MCF 10A (cell line): ENCODE measurements at regions not wholly inside any gene's neighbourhood (a gene's known extent, or its start where the extent isn't known, plus 50 kb on each side); places are given as distances from the start of the nearest gene placed in this dataset.

Source experiments
- BruUV-seq: library from RNA; stranded (reverse); fragments of 400-500 nt; replicated peaks from 2 replicates; lab custom pipeline; 2021; lab: Mats Ljungman, UMichigan
- CTCF ChIA-PET: fragments of 300-600 bp; sonication (Branson Sonifier 250); formaldehyde crosslinking; extraction: SDS; loops from one replicate; lab custom pipeline; 2021; ENCODE audit warnings: antibody characterized with exemption, inconsistent platforms; lab: Yijun Ruan, JAX
- POLR2A ChIA-PET: fragments of 300-600, 350-650 bp; sonication (Branson Sonifier 250); formaldehyde crosslinking; extraction: SDS; loops from one replicate; lab custom pipeline; 2020; ENCODE audit warnings: antibody characterized with exemption, inconsistent platforms; lab: Yijun Ruan, JAX
- DNase-seq: peaks from one replicate; pipeline ENCODE4 v3.0.0-alpha.2; 2018; ENCODE audit not compliant: unreplicated experiment
- H3K27ac Mint-ChIP-seq: one replicate; pipeline ENCODE4 v1.8.0; 2022; ENCODE audit warnings: mild to moderate bottlenecking, low read depth, mixed read lengths; ENCODE audit not compliant: unreplicated experiment
- H3K27me3 Mint-ChIP-seq: one replicate; pipeline ENCODE4 v1.8.0; 2022; ENCODE audit warnings: mixed read lengths; ENCODE audit not compliant: insufficient read depth, unreplicated experiment
- H3K36me3 Mint-ChIP-seq: one replicate; pipeline ENCODE4 v1.8.0; 2022; ENCODE audit warnings: mild to moderate bottlenecking, moderate library complexity, mixed read lengths; ENCODE audit not compliant: insufficient read depth, unreplicated experiment
- H3K4me1 Mint-ChIP-seq: one replicate; pipeline ENCODE4 v1.8.0; 2022; ENCODE audit warnings: mixed read lengths; ENCODE audit not compliant: insufficient read depth, unreplicated experiment
- H3K4me3 Mint-ChIP-seq: one replicate; pipeline ENCODE4 v1.8.0; 2022; ENCODE audit warnings: mild to moderate bottlenecking, moderate library complexity, mixed read lengths; ENCODE audit not compliant: unreplicated experiment
- H3K9me3 Mint-ChIP-seq: one replicate; pipeline ENCODE4 v1.8.0; 2022; ENCODE audit warnings: mixed read lengths; ENCODE audit not compliant: unreplicated experiment
- intact Hi-C: fragments of 100-400 bp; cut with micrococcal nuclease; formaldehyde crosslinking; loops from 2 replicates; pipeline ENCODE4 v1.14.1; 2022
- TF ChIP-seq, protein P1 (sequence below): fragments of 200-600 bp; IDR thresholded peaks from one replicate; pipeline ENCODE4 v1.8.0; 2022; ENCODE audit warnings: antibody characterized with exemption, mild to moderate bottlenecking; ENCODE audit not compliant: unreplicated experiment

- BruUV-seq = no TSS peak
- CTCF ChIA-PET = no interaction called here
- no peak overlapping the region for H3K4me3 Mint-ChIP-seq
- intact Hi-C loops = no loop called here
- H3K9me3 Mint-ChIP-seq = peaks cover 30% of the 10 kb centered on the region
- H3K4me1 Mint-ChIP-seq = no peaks in the 10 kb centered on the region
- no peaks in the 10 kb centered on the region for H3K27me3 Mint-ChIP-seq
- POLR2A ChIA-PET = no interaction called here
- no peak for DNase-seq
- TF ChIP-seq, protein P1, sequence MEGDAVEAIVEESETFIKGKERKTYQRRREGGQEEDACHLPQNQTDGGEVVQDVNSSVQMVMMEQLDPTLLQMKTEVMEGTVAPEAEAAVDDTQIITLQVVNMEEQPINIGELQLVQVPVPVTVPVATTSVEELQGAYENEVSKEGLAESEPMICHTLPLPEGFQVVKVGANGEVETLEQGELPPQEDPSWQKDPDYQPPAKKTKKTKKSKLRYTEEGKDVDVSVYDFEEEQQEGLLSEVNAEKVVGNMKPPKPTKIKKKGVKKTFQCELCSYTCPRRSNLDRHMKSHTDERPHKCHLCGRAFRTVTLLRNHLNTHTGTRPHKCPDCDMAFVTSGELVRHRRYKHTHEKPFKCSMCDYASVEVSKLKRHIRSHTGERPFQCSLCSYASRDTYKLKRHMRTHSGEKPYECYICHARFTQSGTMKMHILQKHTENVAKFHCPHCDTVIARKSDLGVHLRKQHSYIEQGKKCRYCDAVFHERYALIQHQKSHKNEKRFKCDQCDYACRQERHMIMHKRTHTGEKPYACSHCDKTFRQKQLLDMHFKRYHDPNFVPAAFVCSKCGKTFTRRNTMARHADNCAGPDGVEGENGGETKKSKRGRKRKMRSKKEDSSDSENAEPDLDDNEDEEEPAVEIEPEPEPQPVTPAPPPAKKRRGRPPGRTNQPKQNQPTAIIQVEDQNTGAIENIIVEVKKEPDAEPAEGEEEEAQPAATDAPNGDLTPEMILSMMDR = no peak
- H3K27ac Mint-ChIP-seq = no peak overlapping the region
- H3K36me3 Mint-ChIP-seq = no peaks in the 10 kb centered on the region
These were observed 418.2 kb downstream of the TUSC1 start for GRCh38 chr9:25260046-25260445.

- POLR2A ChIA-PET = no interaction called here
- intact Hi-C loops = no loop called here
- DNase-seq = no peak
- Mint-ChIP-seq H3K4me1 (no peaks in the 10 kb centered on the region), H3K36me3 (no peaks in the 10 kb centered on the region), H3K9me3 (peaks cover 4% of the 10 kb centered on the region), H3K27ac (no peak overlapping the region), H3K27me3 (no peaks in the 10 kb centered on the region), H3K4me3 (no peak overlapping the region)
- TF ChIP-seq, protein P1 = no peak
- CTCF ChIA-PET = interaction anchor here (0.6 kb wide), 1 partner anchor 97 kb away, joined by 3 read pairs; no protein-coding TSS in a partner anchor
- no TSS peak for BruUV-seq
These were observed 423.0 kb downstream of the TUSC1 start for GRCh38 chr9:25255216-25255615.

GRCh38 chr9:25254051-25254450, 424.2 kb downstream of the TUSC1 start:
- ChIA-PET POLR2A (no interaction called here), CTCF (no interaction called here)
- no peak for DNase-seq
- intact Hi-C loops = no loop called here
- Mint-ChIP-seq H3K4me1 (no peaks in the 10 kb centered on the region), H3K36me3 (no peaks in the 10 kb centered on the region), H3K4me3 (no peak overlapping the region), H3K9me3 (peaks cover 13% of the 10 kb centered on the region), H3K27ac (no peak overlapping the region), H3K27me3 (no peaks in the 10 kb centered on the region)
- TF ChIP-seq, protein P1 = no peak
- no TSS peak for BruUV-seq

DNA sequence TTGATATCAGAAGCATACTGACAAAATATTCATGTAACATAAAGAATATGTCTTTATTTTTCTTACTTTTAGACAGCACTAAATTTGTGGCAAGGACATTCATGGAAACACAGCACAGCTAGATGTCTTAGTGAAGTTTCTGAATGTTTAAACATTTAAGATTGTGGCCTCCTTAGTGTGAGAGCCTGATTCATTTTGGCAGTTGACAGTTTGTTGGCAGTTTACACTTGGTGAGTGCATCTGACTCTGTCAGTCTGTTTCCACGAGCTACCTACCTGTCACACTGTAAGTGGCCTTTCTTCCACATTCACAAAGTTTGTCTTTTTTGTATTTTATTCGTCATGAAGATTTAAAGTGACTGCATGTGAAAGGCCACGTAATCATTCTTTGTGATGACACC, 436.8 kb downstream of the TUSC1 start:
- no peak overlapping the region for H3K27ac Mint-ChIP-seq
- BruUV-seq = no TSS peak
- H3K4me3 Mint-ChIP-seq = no peak overlapping the region
- TF ChIP-seq, protein P1 = no peak
- peaks cover 15% of the 10 kb centered on the region for H3K9me3 Mint-ChIP-seq
- no peak for DNase-seq
- no peaks in the 10 kb centered on the region for H3K36me3 Mint-ChIP-seq
- CTCF ChIA-PET = no interaction called here
- POLR2A ChIA-PET = no interaction called here
- no peaks in the 10 kb centered on the region for H3K4me1 Mint-ChIP-seq
- intact Hi-C loops = no loop called here
- H3K27me3 Mint-ChIP-seq = no peaks in the 10 kb centered on the region
